Fibroblast of upper back skin (primary cell): ENCODE measurements at regions not wholly inside any gene's neighbourhood (a gene's known extent, or its start where the extent isn't known, plus 50 kb on each side); places are given as distances from the start of the nearest gene placed in this dataset.

Experiments used
- DNase-seq: peaks from one replicate; pipeline ENCODE4 v3.0.0-alpha.2; 2013

GRCh38 chr12:88371416-88372183, 208.7 kb downstream of the KITLG start:
- DNase-seq: no peak

- no peak for DNase-seq
Observed at GRCh38 chr12:88375306-88376305, 204.7 kb downstream of the KITLG start.

- DNase-seq: no peak
Observed at GRCh38 chr12:88377973-88378372, 202.3 kb downstream of the KITLG start.

GRCh38 chr12:88381466-88381865, 198.8 kb downstream of the KITLG start:
- no peak for DNase-seq

- no peak for DNase-seq
Observed at GRCh38 chr12:88383405-88383804, 196.9 kb downstream of the KITLG start.

GRCh38 chr12:88388566-88389540, 191.4 kb downstream of the KITLG start:
- DNase-seq: peak; percentile 55

GRCh38 chr12:88390811-88391210, 189.5 kb downstream of the KITLG start:
- DNase-seq: no peak

GRCh38 chr12:88391556-88391955, 188.7 kb downstream of the KITLG start:
- DNase-seq: peak; percentile 89

GRCh38 chr12:88393017-88393767, 187.1 kb downstream of the KITLG start:
- DNase-seq: peak; percentile 14

GRCh38 chr12:88398031-88398430, 182.2 kb downstream of the KITLG start:
- no peak for DNase-seq

GRCh38 chr12:88399811-88400210, 180.5 kb downstream of the KITLG start:
- DNase-seq: no peak

- DNase-seq: peak; percentile 43
Observed at GRCh38 chr12:88400302-88400701, 180.0 kb downstream of the KITLG start.

- peak; percentile 62 for DNase-seq
Observed at GRCh38 chr12:88401155-88401554, 179.1 kb downstream of the KITLG start.

GRCh38 chr12:88406905-88407304, 173.4 kb downstream of the KITLG start:
- DNase-seq: no peak

- DNase-seq: no peak
Observed at GRCh38 chr12:88408823-88409222, 171.4 kb downstream of the KITLG start.

- DNase-seq: no peak
Observed at GRCh38 chr12:88409257-88409656, 171.0 kb downstream of the KITLG start.

GRCh38 chr12:88411689-88412088, 168.6 kb downstream of the KITLG start:
- DNase-seq: no peak

GRCh38 chr12:88413646-88414045, 166.6 kb downstream of the KITLG start:
- DNase-seq: no peak

- no peak for DNase-seq
Observed at GRCh38 chr12:88416155-88416554, 164.1 kb downstream of the KITLG start.

GRCh38 chr12:88416786-88417185, 163.5 kb downstream of the KITLG start:
- DNase-seq: no peak

- no peak for DNase-seq
Observed at GRCh38 chr12:88417531-88417930, 162.7 kb downstream of the KITLG start.
